HG03520 (cell line): ENCODE measurements at regions not wholly inside any gene's neighbourhood (a gene's known extent, or its start where the extent isn't known, plus 50 kb on each side); places are given as distances from the start of the nearest gene placed in this dataset.
A peak's percentile ranks its signal among the peaks of the same experiment; 100 is the strongest.

Source experiments
- ATAC-seq: cut with Tn5 transposase; IDR thresholded peaks from one replicate; pipeline ENCODE4 v1.9.1; 2021; ENCODE audit warnings: mild to moderate bottlenecking, moderate library complexity; ENCODE audit not compliant: unreplicated experiment

GRCh38 chr2:137823196-137823595 lies 141.1 kb upstream of the HNMT start:
- no peak for ATAC-seq

GRCh38 chr2:137824501-137824900 lies 139.8 kb upstream of the HNMT start:
- ATAC-seq = no peak

- peak; percentile 99 for ATAC-seq
Measured at GRCh38 chr2:137826373-137827372, 137.6 kb upstream of the HNMT start.

GRCh38 chr2:137828624-137829023 lies 135.6 kb upstream of the HNMT start:
- ATAC-seq = no peak

- no peak for ATAC-seq
Measured at GRCh38 chr2:137829251-137829650, 135.0 kb upstream of the HNMT start.

- no peak for ATAC-seq
Measured at GRCh38 chr2:137834760-137835379, 129.4 kb upstream of the HNMT start.

- no peak for ATAC-seq
Measured at GRCh38 chr2:137836671-137837070, 127.6 kb upstream of the HNMT start.

GRCh38 chr2:137837830-137838229 lies 126.4 kb upstream of the HNMT start:
- ATAC-seq = no peak

GRCh38 chr2:137838255-137839092 lies 125.8 kb upstream of the HNMT start:
- peak; percentile 66 for ATAC-seq

GRCh38 chr2:137842430-137842829 lies 121.8 kb upstream of the HNMT start:
- no peak for ATAC-seq

GRCh38 chr2:137842952-137843351 lies 121.3 kb upstream of the HNMT start:
- ATAC-seq = no peak

- no peak for ATAC-seq
Measured at GRCh38 chr2:137845422-137845821, 118.9 kb upstream of the HNMT start.

GRCh38 chr2:137846993-137847392 lies 117.3 kb upstream of the HNMT start:
- ATAC-seq = no peak

- ATAC-seq = no peak
Measured at GRCh38 chr2:137847443-137847842, 116.8 kb upstream of the HNMT start.

GRCh38 chr2:137857881-137858280 lies 106.4 kb upstream of the HNMT start:
- no peak for ATAC-seq

- no peak for ATAC-seq
Measured at GRCh38 chr2:137862651-137863050, 101.6 kb upstream of the HNMT start.

GRCh38 chr2:137865954-137866540 lies 98.2 kb upstream of the HNMT start:
- peak; percentile 63 for ATAC-seq

- ATAC-seq = peak; percentile 63
Measured at GRCh38 chr2:137870682-137871081, 93.6 kb upstream of the HNMT start.

- peak; percentile 53 for ATAC-seq
Measured at GRCh38 chr2:137872577-137872976, 91.7 kb upstream of the HNMT start.

GRCh38 chr2:137873536-137874244 lies 90.6 kb upstream of the HNMT start:
- ATAC-seq = no peak
